ENCODE measurements at regions not wholly inside any gene's neighbourhood (a gene's known extent, or its start where the extent isn't known, plus 50 kb on each side); places are given as distances from the start of the nearest gene placed in this dataset.

DNA sequence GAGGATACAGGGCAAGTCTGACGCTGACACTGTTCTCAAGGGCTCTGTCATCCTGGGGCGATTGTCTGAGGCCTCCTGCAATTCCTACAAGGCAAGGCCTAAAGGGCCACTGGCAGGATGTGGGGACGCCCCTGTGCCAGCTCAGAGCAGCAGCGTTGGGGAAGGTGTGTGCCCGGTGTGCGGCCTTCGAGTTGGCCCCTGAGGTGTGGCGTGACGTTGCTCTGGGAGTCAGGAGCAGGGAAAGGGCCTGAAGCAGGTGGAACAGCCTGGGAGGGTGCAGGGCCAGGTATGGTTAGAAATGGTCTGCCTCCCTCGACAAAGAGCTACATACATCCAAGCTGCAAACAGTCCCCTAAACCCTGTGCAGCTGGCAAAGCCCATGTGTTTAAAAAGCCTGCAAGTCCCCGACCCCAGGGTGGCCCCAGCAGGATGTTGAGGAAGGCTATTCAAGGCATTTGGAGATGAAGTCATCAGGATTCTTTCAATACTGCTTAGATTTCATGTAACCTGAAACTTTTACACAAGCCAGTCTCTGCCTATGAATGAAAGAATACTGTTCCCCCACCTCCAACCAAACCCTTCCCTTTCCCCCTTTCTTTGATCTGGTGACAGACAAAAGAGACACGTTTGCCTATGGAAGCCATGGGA is 142.5 kb upstream of the TNS3 start:
- no peak for DNase-seq

GRCh38 chr7:47722126-47722525 is 140.2 kb upstream of the TNS3 start:
- no peak for DNase-seq

- DNase-seq, result no peak
These were observed 139.8 kb upstream of the TNS3 start for GRCh38 chr7:47721670-47722069.

- no peak for DNase-seq
These were observed 139.0 kb upstream of the TNS3 start for GRCh38 chr7:47720907-47721244.

- no peak for DNase-seq
These were observed 138.4 kb upstream of the TNS3 start for GRCh38 chr7:47720141-47720906.

GRCh38 chr7:47719675-47720074 is 137.8 kb upstream of the TNS3 start:
- DNase-seq, result no peak

- DNase-seq, result no peak
These were observed 133.7 kb upstream of the TNS3 start for GRCh38 chr7:47715631-47716068.

- DNase-seq, result no peak
These were observed 133.0 kb upstream of the TNS3 start for GRCh38 chr7:47714669-47715607.

GRCh38 chr7:47713595-47713994 is 131.7 kb upstream of the TNS3 start:
- no peak for DNase-seq

GRCh38 chr7:47712416-47712815 is 130.5 kb upstream of the TNS3 start:
- no peak for DNase-seq

DNA sequence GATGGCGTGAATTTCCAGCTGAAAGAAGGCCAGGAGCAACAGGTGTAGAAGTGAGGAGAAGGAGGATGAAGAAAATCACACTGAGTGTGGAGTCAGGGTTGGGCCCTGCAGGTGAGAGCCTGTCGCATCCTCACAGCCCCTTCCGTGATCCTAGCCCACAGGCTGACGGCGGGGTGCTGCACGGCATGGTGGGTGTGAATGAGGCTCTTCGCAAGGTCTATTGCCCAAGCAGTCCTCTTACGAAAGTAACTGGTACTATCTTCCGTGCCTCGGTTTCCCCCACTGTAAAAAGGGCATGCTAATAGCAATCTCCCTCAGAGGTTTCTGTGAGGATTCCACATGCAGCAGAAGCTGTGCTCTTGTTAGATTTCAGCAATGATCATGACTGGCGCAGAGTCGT is 129.9 kb upstream of the TNS3 start:
- DNase-seq, result no peak

DNA sequence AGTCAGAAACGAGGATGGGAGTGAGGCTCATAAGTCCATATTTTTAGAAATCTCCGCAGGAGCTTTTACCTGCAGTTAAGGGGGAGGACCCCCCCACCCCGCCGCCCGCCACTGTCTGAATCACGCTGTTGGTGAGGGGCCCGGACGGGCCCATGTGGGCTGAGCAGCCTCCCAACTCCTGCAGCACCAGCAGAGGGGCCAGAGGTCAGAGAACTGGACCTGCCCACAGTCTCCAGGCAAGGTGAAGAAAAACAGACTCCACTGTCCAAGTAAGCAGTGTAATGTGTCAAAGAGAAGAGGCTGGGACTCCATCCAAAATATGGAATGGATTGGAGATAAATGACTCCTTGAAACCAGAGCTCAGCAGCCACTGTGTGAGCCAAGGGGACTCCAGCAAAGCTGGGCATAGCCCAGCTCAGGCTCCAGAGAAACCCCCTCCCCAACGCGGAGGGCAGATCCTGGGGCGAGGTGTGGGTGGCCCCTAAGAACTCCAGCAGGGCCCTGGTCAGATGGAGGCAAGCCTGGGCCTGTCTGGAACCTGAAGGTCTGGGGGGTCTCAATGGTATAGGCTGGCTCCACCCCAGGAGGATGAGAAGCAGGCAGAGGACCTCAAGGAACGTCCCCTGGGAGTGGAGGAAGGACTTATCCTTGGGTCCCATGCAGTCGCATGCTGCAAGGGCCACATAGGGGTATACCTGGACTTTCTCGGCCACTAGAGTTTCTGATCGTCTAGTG is 128.5 kb upstream of the TNS3 start:
- no peak for DNase-seq

- no peak for DNase-seq
These were observed 127.5 kb upstream of the TNS3 start for GRCh38 chr7:47709451-47709850.

DNA sequence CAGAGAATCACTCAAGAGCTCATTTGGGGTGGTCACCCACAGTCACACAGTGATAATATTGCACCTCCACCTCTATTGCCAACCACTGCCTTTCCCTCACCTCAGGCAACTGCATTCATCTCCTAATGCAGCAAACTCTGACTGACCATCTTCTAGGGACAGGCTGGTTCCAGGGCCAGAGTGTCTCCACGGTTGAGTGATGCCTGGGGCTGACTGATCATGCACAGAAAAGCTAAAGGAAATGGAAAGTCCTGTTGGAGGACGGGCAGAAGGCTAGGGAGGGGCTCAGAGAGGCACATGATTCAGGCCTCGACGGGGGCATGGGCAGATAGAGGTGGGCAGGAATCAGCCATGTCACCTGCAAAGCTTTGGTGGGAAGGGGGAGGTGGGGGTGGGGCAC is 127.1 kb upstream of the TNS3 start:
- DNase-seq, result no peak

DNA sequence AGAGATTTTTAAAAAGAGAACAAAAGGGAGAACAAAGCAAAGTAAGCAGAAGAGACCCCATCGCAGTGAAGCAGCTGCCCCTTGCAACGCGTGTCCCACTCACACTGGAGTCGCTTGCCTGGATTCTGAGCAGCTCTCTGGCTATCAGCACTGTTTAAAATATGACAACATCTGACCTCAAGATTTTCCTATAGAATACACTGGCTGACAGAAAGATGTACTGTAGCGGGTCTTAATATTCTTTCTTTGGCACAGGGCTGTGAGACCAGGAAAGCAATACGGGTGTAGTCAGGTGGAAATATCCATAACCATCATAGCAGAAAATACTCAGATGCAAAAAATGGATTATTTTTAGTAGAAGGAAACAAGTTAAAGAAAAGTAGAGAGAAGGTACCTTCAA is 125.7 kb upstream of the TNS3 start:
- no peak for DNase-seq

DNA sequence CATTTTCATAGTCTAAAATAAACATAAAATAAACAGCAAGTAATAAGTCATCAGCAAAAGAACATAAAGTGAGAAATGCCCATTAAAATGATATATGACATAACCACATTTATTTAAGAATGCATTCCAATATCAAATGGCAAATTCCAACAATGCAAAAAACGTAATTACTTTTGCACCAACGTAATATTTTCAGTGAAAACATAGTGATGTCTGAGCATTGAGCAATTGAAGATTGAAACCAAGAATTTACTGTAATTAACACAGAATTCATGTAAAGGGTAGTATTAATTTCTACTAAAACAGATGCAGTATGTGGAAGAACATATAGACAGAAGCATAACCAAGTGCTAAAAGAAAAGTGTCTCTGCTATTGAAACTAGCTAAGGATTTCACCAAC is 123.0 kb upstream of the TNS3 start:
- DNase-seq, result no peak

GRCh38 chr7:47702080-47702479 is 120.2 kb upstream of the TNS3 start:
- no peak for DNase-seq

- DNase-seq, result no peak
These were observed 116.5 kb upstream of the TNS3 start for GRCh38 chr7:47698386-47698785.

DNA sequence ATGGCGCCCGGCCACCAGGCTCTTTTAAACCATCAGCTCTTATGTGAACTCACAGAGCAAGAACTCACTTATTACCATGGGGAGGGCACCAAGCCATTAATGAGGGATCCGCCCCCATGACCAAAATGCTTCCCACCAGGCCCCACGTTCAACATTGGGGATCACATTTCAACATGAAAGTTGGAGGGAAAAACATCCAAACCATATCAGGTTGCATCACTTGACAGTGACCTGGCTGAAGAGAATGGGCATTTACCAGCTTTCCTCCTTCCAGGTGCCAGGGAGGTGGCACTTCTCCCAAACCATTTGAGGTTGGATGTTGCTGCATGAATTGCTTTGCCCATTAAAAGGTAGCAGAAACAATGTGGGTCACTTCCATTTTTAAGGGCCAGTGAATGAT is 115.6 kb upstream of the TNS3 start:
- DNase-seq, result no peak

DNA sequence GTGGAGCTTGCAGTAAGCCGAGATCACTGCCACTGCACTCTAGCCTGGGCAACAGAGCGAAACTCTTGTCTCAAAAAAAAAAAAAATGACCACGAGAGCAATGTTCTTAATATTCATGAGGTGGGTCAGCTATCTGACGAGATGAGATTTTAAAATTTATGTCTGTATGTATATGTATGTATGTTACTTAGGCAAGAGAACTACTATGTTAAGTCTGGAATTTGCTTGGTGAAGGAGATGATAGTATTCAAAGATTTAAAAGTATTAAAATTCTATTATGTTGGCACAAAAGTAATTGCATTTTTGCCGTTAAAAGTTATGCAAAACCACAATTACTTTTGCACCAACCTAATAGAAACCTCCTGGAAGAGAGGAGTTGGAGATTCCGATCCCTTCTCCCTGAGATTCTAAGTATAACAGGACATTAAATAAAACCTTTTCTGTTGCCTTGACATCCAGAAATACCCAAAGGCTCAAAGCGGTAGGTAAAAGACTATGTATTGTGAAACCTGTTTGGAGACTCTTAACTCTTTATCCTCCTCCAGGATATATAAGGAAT is 114.3 kb upstream of the TNS3 start:
- no peak for DNase-seq

- DNase-seq, result no peak
These were observed 111.3 kb upstream of the TNS3 start for GRCh38 chr7:47693216-47693615.

GRCh38 chr7:47691988-47692387 is 110.1 kb upstream of the TNS3 start:
- DNase-seq, result no peak

Data from T-helper 1 cell (primary cell).